Trophoblast cell (in vitro differentiated cells and primary cell): ENCODE measurements at regions not wholly inside any gene's neighbourhood (a gene's known extent, or its start where the extent isn't known, plus 50 kb on each side); places are given as distances from the start of the nearest gene placed in this dataset.

Experiments
- DNase-seq, 2 donors: peaks; one replicate each; pipeline ENCODE4 v3.0.0-alpha.2; 2016
- H2AFZ ChIP-seq: 2 replicates; pipeline ENCODE4 v1.6.1; 2013; ENCODE audit warnings: low read length, moderate library complexity, mild to moderate bottlenecking; ENCODE audit not compliant: insufficient read depth, poor library complexity
- H2AK5ac ChIP-seq: 2 replicates; pipeline ENCODE4 v1.6.1; 2013; ENCODE audit warnings: mild to moderate bottlenecking, low read length
- H2BK120ac ChIP-seq: 2 replicates; pipeline ENCODE4 v1.6.1; 2013; ENCODE audit warnings: low read length, mild to moderate bottlenecking, moderate library complexity; ENCODE audit not compliant: insufficient read depth, poor library complexity
- H2BK12ac ChIP-seq: 2 replicates; pipeline ENCODE4 v1.6.1; 2013; ENCODE audit warnings: mild to moderate bottlenecking, low read length, moderate library complexity
- H2BK5ac ChIP-seq: 2 replicates; pipeline ENCODE4 v1.6.1; 2013; ENCODE audit warnings: low read length, low read depth, moderate library complexity, mild to moderate bottlenecking; ENCODE audit not compliant: poor library complexity
- H3K14ac ChIP-seq: 2 replicates; pipeline ENCODE4 v1.6.1; 2013; ENCODE audit warnings: mild to moderate bottlenecking, low read length
- H3K18ac ChIP-seq: 2 replicates; pipeline ENCODE4 v1.6.1; 2013; ENCODE audit warnings: mild to moderate bottlenecking, low read length
- H3K23ac ChIP-seq: 2 replicates; pipeline ENCODE4 v1.6.1; 2013; ENCODE audit warnings: low read length
- H3K27ac ChIP-seq: 2 replicates; pipeline ENCODE4 v1.5.1; 2013; ENCODE audit warnings: low read depth, mild to moderate bottlenecking, inconsistent platforms, low read length, moderate library complexity
- H3K27me3 ChIP-seq: 2 replicates; pipeline ENCODE4 v1.6.1; 2013; ENCODE audit warnings: inconsistent platforms, mild to moderate bottlenecking, low read length, moderate library complexity; ENCODE audit not compliant: insufficient read depth
- H3K36me3 ChIP-seq, 2 experiments: 1 replicate in 1 of 2; 2 replicates in 1 of 2; pipeline ENCODE4 v1.6.1; 2013; ENCODE audit warnings: low read length in 2 of 2, mild to moderate bottlenecking in 2 of 2, moderate library complexity in 1 of 2; ENCODE audit not compliant: insufficient read depth in 2 of 2, control insufficient read depth in 1 of 2
- H3K4ac ChIP-seq: 2 replicates; pipeline ENCODE4 v1.6.1; 2013; ENCODE audit warnings: low read depth, mild to moderate bottlenecking, low read length, moderate library complexity
- H3K4me1 ChIP-seq, 2 experiments: 1 replicate in 1 of 2; 2 replicates in 1 of 2; pipeline ENCODE4 v1.6.1; 2013; ENCODE audit warnings: low read length in 2 of 2, mild to moderate bottlenecking in 2 of 2, moderate library complexity in 1 of 2; ENCODE audit not compliant: insufficient read depth in 2 of 2, control insufficient read depth in 1 of 2
- H3K4me2 ChIP-seq: 2 replicates; pipeline ENCODE4 v1.6.1; 2013; ENCODE audit warnings: inconsistent platforms, mild to moderate bottlenecking, low read length, moderate library complexity
- H3K4me3 ChIP-seq: 2 replicates; pipeline ENCODE4 v1.5.1; 2013; ENCODE audit warnings: mild to moderate bottlenecking, low read depth, low read length, inconsistent platforms
- H3K79me1 ChIP-seq: one replicate; pipeline ENCODE4 v1.6.1; 2013; ENCODE audit warnings: low read length
- H3K79me2 ChIP-seq: 2 replicates; pipeline ENCODE4 v1.6.1; 2013; ENCODE audit warnings: low read length, mild to moderate bottlenecking; ENCODE audit not compliant: control insufficient read depth, insufficient read depth, poor library complexity
- H3K9ac ChIP-seq: 2 replicates; pipeline ENCODE4 v1.6.1; 2013; ENCODE audit warnings: mild to moderate bottlenecking, low read length
- H3K9me3 ChIP-seq: 2 replicates; pipeline ENCODE4 v1.6.1; 2013; ENCODE audit warnings: low read depth, mild to moderate bottlenecking, control low read depth, inconsistent platforms, low read length; ENCODE audit not compliant: insufficient read depth
- H4K12ac ChIP-seq: 2 replicates; pipeline ENCODE4 v1.6.1; 2013; ENCODE audit warnings: low read depth, mild to moderate bottlenecking, low read length, moderate library complexity
- H4K8ac ChIP-seq: 2 replicates; pipeline ENCODE4 v1.6.1; 2013; ENCODE audit warnings: low read depth, mild to moderate bottlenecking, low read length, moderate library complexity
- H4K91ac ChIP-seq: one replicate; pipeline ENCODE4 v1.6.1; 2013; ENCODE audit warnings: low read depth, mild to moderate bottlenecking, low read length, moderate library complexity
- WGBS: extraction: QIAGEN DNeasy Blood & Tissue Kit; methylation state at CpG from one replicate; pipeline ENCODE4 v1.1.7; 2013; ENCODE audit warnings: missing lambda C conversion rate; ENCODE audit not compliant: insufficient read length, insufficient coverage; ENCODE audit errors: extremely low coverage; 5-methylcytosine and 5-hydroxymethylcytosine counted together

DNA sequence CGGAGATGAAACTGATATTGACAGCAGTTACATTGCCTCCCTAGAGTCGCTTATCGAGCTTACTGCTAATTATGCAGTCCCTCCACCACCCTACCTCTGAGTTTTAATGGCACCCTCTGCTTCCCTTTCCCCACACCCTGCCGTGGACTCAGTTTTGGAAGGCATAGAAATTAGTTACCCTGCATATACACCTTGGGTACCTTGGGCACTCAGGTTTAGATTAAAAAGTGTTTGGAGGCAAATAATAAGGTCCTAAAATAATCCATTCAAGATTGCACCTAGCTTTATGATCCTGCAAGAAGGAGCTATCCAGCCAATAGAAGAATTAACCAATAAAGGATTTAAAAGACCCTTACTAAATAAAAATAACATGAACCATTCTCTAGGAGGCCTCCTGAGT, 117.8 kb upstream of the AGBL1 start:
- Histone ChIP-seq H3K4me3 (no peak overlapping the region), H3K9me3 (no peaks in the 10 kb centered on the region), H3K4me2 (no peak overlapping the region), H3K18ac (no peak overlapping the region), H3K27me3 (no peaks in the 10 kb centered on the region), H2BK12ac (no peak overlapping the region), H3K27ac (no peak overlapping the region), H3K9ac (no peak overlapping the region), H2BK120ac (no peak overlapping the region), H4K12ac (no peak overlapping the region), H3K4me1 (no peaks in the 10 kb centered on the region), H4K91ac (no peak overlapping the region), H3K79me2 (no peaks in the 10 kb centered on the region), H3K79me1 (no peaks in the 10 kb centered on the region), H3K36me3 (no peaks in the 10 kb centered on the region), H2BK5ac (no peak overlapping the region), H2AK5ac (no peak overlapping the region), H4K8ac (no peak overlapping the region), H3K14ac (no peak overlapping the region), H3K23ac (no peak overlapping the region), H3K4ac (no peak overlapping the region), H2AFZ (no peak overlapping the region)
- no CpG with 5 or more reads among the region's 4 CpGs for WGBS
- DNase-seq: no peak

DNA sequence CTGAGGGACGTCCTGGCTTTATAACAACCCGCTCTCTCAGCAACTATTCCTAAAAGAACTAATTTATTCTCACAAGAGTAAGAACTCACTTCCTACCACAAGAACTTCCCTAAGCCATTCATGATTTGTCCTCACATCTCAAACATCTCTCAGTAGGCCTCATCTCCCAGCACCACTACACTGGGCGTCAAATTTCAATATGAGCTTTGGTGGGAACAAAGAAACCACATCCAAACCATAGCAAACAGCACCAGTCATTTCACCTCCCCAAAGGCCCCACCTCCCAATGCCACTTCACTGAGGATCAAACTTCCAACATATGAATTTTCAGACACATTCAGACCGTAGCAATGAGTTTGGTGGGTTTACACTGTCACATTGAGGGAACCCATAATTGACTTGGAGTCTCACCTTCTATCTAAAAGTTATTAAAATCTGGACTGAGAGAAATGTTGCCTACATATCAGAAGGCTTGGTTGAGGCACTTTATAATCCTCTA, 116.4 kb upstream of the AGBL1 start:
- Histone ChIP-seq H3K9me3 (no peaks in the 10 kb centered on the region), H2AK5ac (no peak overlapping the region), H3K9ac (no peak overlapping the region), H3K36me3 (no peaks in the 10 kb centered on the region), H2BK12ac (no peak overlapping the region), H3K23ac (no peak overlapping the region), H2BK120ac (no peak overlapping the region), H3K4ac (no peak overlapping the region), H3K27me3 (no peaks in the 10 kb centered on the region), H3K79me2 (no peaks in the 10 kb centered on the region), H2BK5ac (no peak overlapping the region), H3K4me2 (no peak overlapping the region), H3K14ac (no peak overlapping the region), H3K79me1 (no peaks in the 10 kb centered on the region), H4K12ac (no peak overlapping the region), H3K27ac (no peak overlapping the region), H4K8ac (no peak overlapping the region), H4K91ac (no peak overlapping the region), H3K18ac (no peak overlapping the region), H3K4me3 (no peak overlapping the region), H2AFZ (no peak overlapping the region), H3K4me1 (no peaks in the 10 kb centered on the region)
- no CpG with 5 or more reads among the region's 4 CpGs for WGBS
- DNase-seq: no peak

DNA sequence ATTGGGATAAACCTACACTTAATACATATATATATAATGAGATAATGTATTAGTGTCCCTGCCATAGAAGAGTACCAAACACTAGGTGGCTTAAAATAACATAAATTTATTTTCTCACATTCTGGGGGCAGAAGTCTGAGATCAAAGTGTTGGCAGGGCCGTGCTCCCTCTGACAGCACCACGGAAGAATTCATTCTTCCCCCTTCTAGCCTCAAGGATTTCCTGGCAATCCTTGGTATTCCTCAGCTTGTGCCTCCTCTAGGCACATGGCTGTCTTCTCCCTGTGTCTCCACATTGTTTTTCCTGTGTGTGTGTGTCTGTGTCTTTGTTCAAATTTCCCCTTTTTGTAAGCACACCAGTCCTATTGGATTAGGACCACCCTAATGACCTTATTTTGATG, 115.2 kb upstream of the AGBL1 start:
- Histone ChIP-seq H3K27me3 (no peaks in the 10 kb centered on the region), H2BK12ac (no peak overlapping the region), H3K4me3 (no peak overlapping the region), H3K36me3 (no peaks in the 10 kb centered on the region), H3K79me2 (no peaks in the 10 kb centered on the region), H2BK120ac (no peak overlapping the region), H3K4ac (no peak overlapping the region), H3K18ac (no peak overlapping the region), H3K9ac (no peak overlapping the region), H3K4me2 (no peak overlapping the region), H4K12ac (no peak overlapping the region), H3K23ac (no peak overlapping the region), H2BK5ac (no peak overlapping the region), H3K4me1 (no peaks in the 10 kb centered on the region), H2AK5ac (no peak overlapping the region), H3K79me1 (no peaks in the 10 kb centered on the region), H4K91ac (no peak overlapping the region), H3K14ac (no peak overlapping the region), H3K9me3 (no peaks in the 10 kb centered on the region), H3K27ac (no peak overlapping the region), H2AFZ (no peak overlapping the region), H4K8ac (no peak overlapping the region)
- WGBS: no CpG with 5 or more reads among the region's 2 CpGs
- peak in 1 of 2 donors; percentile 11 for DNase-seq

DNA sequence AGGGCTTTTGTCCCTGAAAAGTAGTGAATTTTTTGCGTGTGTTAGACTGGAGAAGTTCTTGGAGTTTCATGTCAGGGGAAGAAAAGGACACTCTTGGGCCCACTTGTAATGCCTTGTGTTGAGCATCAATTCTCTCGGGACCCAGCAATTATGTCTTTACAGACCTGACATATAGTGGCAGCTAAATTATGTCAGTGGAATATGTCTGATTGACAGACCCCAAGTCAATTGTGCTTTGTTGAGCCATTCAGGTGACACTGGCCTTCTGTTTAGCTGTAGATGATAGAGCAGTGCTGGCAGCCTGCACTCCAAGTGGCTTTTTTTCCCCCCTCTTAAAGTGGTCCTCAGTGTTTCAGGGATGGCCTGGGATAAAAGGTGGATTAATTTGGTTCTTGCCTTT, 112.1 kb upstream of the AGBL1 start:
- no CpG with 5 or more reads among the region's 2 CpGs for WGBS
- no peak overlapping the region for H2BK5ac ChIP-seq
- H3K4ac ChIP-seq: no peak overlapping the region
- H2AK5ac ChIP-seq: no peak overlapping the region
- no peak overlapping the region for H3K27ac ChIP-seq
- H3K27me3 ChIP-seq: no peaks in the 10 kb centered on the region
- no peak overlapping the region for H4K8ac ChIP-seq
- no peak overlapping the region for H3K18ac ChIP-seq
- H3K9me3 ChIP-seq: no peaks in the 10 kb centered on the region
- no peak overlapping the region for H4K12ac ChIP-seq
- H3K36me3 ChIP-seq: no peaks in the 10 kb centered on the region
- H2BK120ac ChIP-seq: no peak overlapping the region
- H3K4me3 ChIP-seq: no peak overlapping the region
- no peak overlapping the region for H3K23ac ChIP-seq
- H3K79me1 ChIP-seq: no peaks in the 10 kb centered on the region
- H3K79me2 ChIP-seq: no peaks in the 10 kb centered on the region
- no peak overlapping the region for H2BK12ac ChIP-seq
- H3K14ac ChIP-seq: no peak overlapping the region
- H2AFZ ChIP-seq: no peak overlapping the region
- no peak overlapping the region for H3K9ac ChIP-seq
- H4K91ac ChIP-seq: no peak overlapping the region
- H3K4me2 ChIP-seq: no peak overlapping the region
- DNase-seq: no peak
- no peaks in the 10 kb centered on the region for H3K4me1 ChIP-seq
